ENCODE measurements at regions not wholly inside any gene's neighbourhood (a gene's known extent, or its start where the extent isn't known, plus 50 kb on each side); places are given as distances from the start of the nearest gene placed in this dataset.

GRCh38 chr1:193525917-193526710 is 339.7 kb upstream of the B3GALT2 start:
- POLR2A ChIA-PET = interaction anchor here (0.5 to 1.8 kb wide), 9 partner anchors 8 to 1375 kb away, joined by 3 to 4 read pairs (median 3); no protein-coding TSS in a partner anchor
- no TSS peak for BruUV-seq (replicated peaks)
- intact Hi-C loops (cut with micrococcal nuclease; ENCODE audit: unreplicated experiment) = no loop called here

GRCh38 chr1:193525411-193525810 is 339.0 kb upstream of the B3GALT2 start:
- TF ChIP-seq EZH2phosphoT487 (IDR thresholded peaks at IDR 0.05; ENCODE audit: borderline replicate concordance, low read depth, low read length) (no peak), CTCF (conservative IDR thresholded peaks at IDR 0.05; ENCODE audit: low read length) (no peak)
- Histone ChIP-seq H3K4me1 (ENCODE audit: insufficient read depth, low read length, poor library complexity, severe bottlenecking) (no peaks in the 10 kb centered on the region), H3K36me3 (ENCODE audit: insufficient read depth, low read length) (no peaks in the 10 kb centered on the region), H3K9me2 (ENCODE audit: insufficient read depth, low read length) (no peaks in the 10 kb centered on the region), H3K4me3 (ENCODE audit: low read depth, low read length, poor library complexity, severe bottlenecking) (no peak overlapping the region), H3K9me3 (ENCODE audit: low read length) (no peaks in the 10 kb centered on the region), H3K4me2 (ENCODE audit: low read length) (no peak overlapping the region), H3K27ac (ENCODE audit: low read depth, low read length, poor library complexity, severe bottlenecking) (no peak overlapping the region), H2AFZ (ENCODE audit: low read length) (no peak overlapping the region), H3K79me2 (ENCODE audit: insufficient read depth, low read depth, low read length) (no peaks in the 10 kb centered on the region), H4K20me1 (ENCODE audit: insufficient read depth, low read length) (no peaks in the 10 kb centered on the region)
- intact Hi-C loops (cut with micrococcal nuclease; ENCODE audit: unreplicated experiment) = no loop called here
- DNase-seq (ENCODE audit: low spot score) = no peak
- POLR2A ChIA-PET = interaction anchor here (0.6 to 1.8 kb wide), 6 partner anchors 9 to 133 kb away, joined by 3 to 4 read pairs (median 3); no protein-coding TSS in a partner anchor
- BruUV-seq (replicated peaks) = no TSS peak
- CTCF ChIA-PET (ENCODE audit: unreplicated experiment) = interaction anchor here (0.6 kb wide), 1 partner anchor 76 kb away, joined by 4 read pairs; no protein-coding TSS in a partner anchor

More at GRCh38 chr1:193525917-193526710, 339.7 kb upstream of the B3GALT2 start:
- no peaks in the 10 kb centered on the region for H3K4me1 ChIP-seq (ENCODE audit: insufficient read depth, low read length, poor library complexity, severe bottlenecking)
- no peak overlapping the region for H2AFZ ChIP-seq (ENCODE audit: low read length)
- CTCF ChIA-PET (ENCODE audit: unreplicated experiment) = no interaction called here
- H3K4me3 ChIP-seq (ENCODE audit: low read depth, low read length, poor library complexity, severe bottlenecking) = no peak overlapping the region
- TF ChIP-seq EZH2phosphoT487 (IDR thresholded peaks at IDR 0.05; ENCODE audit: borderline replicate concordance, low read depth, low read length) (no peak), CTCF (conservative IDR thresholded peaks at IDR 0.05; ENCODE audit: low read length) (no peak)
- no peaks in the 10 kb centered on the region for H3K9me2 ChIP-seq (ENCODE audit: insufficient read depth, low read length)
- no peak for DNase-seq (ENCODE audit: low spot score)
- H3K9me3 ChIP-seq (ENCODE audit: low read length) = no peaks in the 10 kb centered on the region
- H3K79me2 ChIP-seq (ENCODE audit: insufficient read depth, low read depth, low read length) = no peaks in the 10 kb centered on the region
- no peaks in the 10 kb centered on the region for H3K36me3 ChIP-seq (ENCODE audit: insufficient read depth, low read length)
- no peaks in the 10 kb centered on the region for H4K20me1 ChIP-seq (ENCODE audit: insufficient read depth, low read length)
- H3K4me2 ChIP-seq (ENCODE audit: low read length) = no peak overlapping the region
- no peak overlapping the region for H3K27ac ChIP-seq (ENCODE audit: low read depth, low read length, poor library complexity, severe bottlenecking)

- H3K36me3 ChIP-seq (ENCODE audit: insufficient read depth, low read length) = no peaks in the 10 kb centered on the region
- BruUV-seq (replicated peaks) = no TSS peak
- no peak overlapping the region for H3K4me3 ChIP-seq (ENCODE audit: low read depth, low read length, poor library complexity, severe bottlenecking)
- TF ChIP-seq CTCF (conservative IDR thresholded peaks at IDR 0.05; ENCODE audit: low read length) = no peak
- TF ChIP-seq EZH2phosphoT487 (IDR thresholded peaks at IDR 0.05; ENCODE audit: borderline replicate concordance, low read depth, low read length) = no peak
- no peaks in the 10 kb centered on the region for H4K20me1 ChIP-seq (ENCODE audit: insufficient read depth, low read length)
- H3K9me3 ChIP-seq (ENCODE audit: low read length) = no peaks in the 10 kb centered on the region
- H3K9me2 ChIP-seq (ENCODE audit: insufficient read depth, low read length) = no peaks in the 10 kb centered on the region
- intact Hi-C loops (cut with micrococcal nuclease; ENCODE audit: unreplicated experiment) = no loop called here
- ChIA-PET CTCF (ENCODE audit: unreplicated experiment) (no interaction called here), POLR2A (interaction anchor here (0.6 to 1.8 kb wide), 7 partner anchors 11 to 72 kb away, joined by 3 to 9 read pairs (median 4); no protein-coding TSS in a partner anchor)
- no peak overlapping the region for H2AFZ ChIP-seq (ENCODE audit: low read length)
- no peak overlapping the region for H3K27ac ChIP-seq (ENCODE audit: low read depth, low read length, poor library complexity, severe bottlenecking)
- H3K4me2 ChIP-seq (ENCODE audit: low read length) = no peak overlapping the region
- no peaks in the 10 kb centered on the region for H3K79me2 ChIP-seq (ENCODE audit: insufficient read depth, low read depth, low read length)
- DNase-seq (ENCODE audit: low spot score) = no peak
- H3K4me1 ChIP-seq (ENCODE audit: insufficient read depth, low read length, poor library complexity, severe bottlenecking) = no peaks in the 10 kb centered on the region
Observed at GRCh38 chr1:193524616-193525015, 338.2 kb upstream of the B3GALT2 start.
